ENCODE measurements at regions not wholly inside any gene's neighbourhood (a gene's known extent, or its start where the extent isn't known, plus 50 kb on each side); places are given as distances from the start of the nearest gene placed in this dataset.

DNA sequence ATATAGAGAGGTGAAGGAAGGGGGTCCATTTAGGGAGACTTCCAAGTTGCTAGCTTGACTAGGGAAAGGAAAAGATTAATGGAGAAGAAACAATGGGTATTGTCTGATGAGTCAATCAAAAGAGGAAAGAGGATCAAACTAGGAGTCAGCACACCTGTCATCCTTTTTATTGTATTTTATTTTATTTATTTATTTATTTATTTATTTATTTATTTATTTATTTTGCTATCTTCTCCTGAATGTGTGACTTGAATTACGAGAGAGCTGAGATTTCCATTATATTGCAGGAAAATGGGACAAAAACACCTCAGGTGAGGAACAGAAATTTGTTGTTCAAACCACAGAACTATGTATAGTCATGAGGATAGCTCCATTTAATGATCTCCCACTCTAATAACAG, 58.9 kb downstream of the NUDT11 start:
- no peak for DNase-seq (ENCODE audit: low read depth)
- H3K4me3 ChIP-seq (ENCODE audit: low read depth, low read length), result no peak overlapping the region
- TF ChIP-seq, protein P1, sequence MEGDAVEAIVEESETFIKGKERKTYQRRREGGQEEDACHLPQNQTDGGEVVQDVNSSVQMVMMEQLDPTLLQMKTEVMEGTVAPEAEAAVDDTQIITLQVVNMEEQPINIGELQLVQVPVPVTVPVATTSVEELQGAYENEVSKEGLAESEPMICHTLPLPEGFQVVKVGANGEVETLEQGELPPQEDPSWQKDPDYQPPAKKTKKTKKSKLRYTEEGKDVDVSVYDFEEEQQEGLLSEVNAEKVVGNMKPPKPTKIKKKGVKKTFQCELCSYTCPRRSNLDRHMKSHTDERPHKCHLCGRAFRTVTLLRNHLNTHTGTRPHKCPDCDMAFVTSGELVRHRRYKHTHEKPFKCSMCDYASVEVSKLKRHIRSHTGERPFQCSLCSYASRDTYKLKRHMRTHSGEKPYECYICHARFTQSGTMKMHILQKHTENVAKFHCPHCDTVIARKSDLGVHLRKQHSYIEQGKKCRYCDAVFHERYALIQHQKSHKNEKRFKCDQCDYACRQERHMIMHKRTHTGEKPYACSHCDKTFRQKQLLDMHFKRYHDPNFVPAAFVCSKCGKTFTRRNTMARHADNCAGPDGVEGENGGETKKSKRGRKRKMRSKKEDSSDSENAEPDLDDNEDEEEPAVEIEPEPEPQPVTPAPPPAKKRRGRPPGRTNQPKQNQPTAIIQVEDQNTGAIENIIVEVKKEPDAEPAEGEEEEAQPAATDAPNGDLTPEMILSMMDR (IDR thresholded peaks at IDR 0.05; ENCODE audit: low read depth, low read length, missing control alignments), result no peak

DNA sequence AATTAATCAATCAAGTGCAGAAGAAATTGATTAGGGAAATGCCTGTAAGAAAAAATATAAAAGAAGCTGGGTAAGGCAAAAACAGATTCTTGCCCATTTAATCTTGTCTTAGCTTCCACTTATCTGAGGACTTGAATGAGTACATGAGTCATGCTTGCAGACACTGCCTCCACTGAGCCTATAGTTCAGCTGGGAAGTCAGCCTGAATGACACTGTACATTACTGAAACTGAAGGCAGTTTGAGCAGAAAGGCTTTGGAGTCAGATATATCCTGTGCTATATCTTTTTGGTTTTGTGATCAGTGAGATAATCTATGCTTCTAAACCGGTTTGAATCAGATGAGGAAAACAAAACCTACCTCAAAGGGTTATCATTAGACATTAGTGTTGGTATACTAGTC, 61.3 kb downstream of the NUDT11 start:
- no peak overlapping the region for H3K4me3 ChIP-seq (ENCODE audit: low read depth, low read length)
- TF ChIP-seq, protein P1 (IDR thresholded peaks at IDR 0.05; ENCODE audit: low read depth, low read length, missing control alignments), result no peak
- DNase-seq (ENCODE audit: low read depth), result no peak

DNA sequence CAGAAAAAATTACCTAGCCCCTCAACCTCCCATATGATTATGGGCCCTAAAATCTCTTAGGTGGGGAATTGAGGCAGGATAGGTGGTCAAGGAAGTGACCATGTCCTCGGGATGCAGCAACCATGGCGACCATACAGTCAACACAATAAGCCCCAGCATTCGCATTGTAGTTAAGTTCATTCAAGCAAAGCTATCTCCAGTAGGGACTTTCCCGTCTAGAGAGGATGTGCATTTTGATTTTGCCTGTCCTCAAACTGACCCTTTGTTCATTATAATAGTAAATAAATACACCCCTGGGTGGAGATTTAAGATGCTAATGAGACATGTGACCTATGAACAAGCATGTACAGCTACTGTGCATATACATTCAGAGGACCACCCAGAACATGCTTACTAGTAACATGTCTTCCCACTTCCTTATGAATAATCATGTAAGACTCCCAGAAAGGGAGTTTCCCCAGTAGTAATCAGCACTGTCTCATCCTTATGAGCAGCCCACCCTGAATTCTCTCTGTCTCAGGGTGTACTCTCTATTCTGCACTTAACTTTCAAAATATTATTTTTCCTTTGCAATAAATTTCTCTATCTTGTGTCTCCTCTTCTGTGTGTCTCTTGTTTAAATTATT, 74.3 kb downstream of the NUDT11 start:
- no peak overlapping the region for H3K4me3 ChIP-seq (ENCODE audit: low read depth, low read length)
- TF ChIP-seq, protein P1 (IDR thresholded peaks at IDR 0.05; ENCODE audit: low read depth, low read length, missing control alignments), result no peak
- DNase-seq (ENCODE audit: low read depth), result no peak

DNA sequence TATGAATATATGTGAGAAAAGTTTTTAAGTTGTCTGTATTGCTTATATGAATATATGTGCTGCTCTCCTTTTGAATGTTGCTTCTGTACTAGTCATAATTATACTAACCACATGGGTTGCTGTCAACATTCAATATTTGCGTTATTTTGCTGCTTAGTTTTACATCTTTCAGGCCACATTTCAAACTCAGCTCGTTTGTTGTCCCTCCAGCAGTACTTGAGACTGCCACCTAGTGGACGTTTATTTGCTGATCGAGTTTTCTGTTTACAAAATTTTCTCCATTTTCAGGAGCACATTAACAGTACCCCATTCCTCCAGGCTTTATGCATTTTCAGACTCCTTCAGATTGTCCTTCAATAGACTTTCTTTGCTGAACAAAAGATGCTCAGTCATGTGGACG, 75.8 kb downstream of the NUDT11 start:
- TF ChIP-seq, protein P1 (IDR thresholded peaks at IDR 0.05; ENCODE audit: low read depth, low read length, missing control alignments), result peak; percentile 52
- no peak for DNase-seq (ENCODE audit: low read depth)
- no peak overlapping the region for H3K4me3 ChIP-seq (ENCODE audit: low read depth, low read length)

DNA sequence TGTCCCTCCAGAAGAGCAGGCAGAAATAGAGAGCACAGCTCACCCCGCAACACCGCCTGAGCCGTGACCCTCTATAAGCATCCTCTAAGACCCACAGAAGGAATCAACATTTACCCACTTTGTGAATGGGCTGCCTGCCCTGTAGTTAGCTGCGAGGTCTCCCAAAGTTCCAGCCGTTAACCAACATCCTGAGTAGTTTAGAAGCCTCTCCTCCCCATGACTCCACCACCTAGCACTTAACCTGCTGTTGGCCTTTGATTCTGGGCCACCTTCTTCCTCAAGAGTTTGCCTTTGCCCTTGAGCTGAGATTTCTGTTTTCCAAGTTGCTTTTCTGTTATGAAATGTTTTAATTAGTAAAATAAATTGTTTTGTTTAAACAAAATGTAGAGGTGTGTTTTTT, 75.8 kb downstream of the NUDT10 start:
- TF ChIP-seq, protein P1 (IDR thresholded peaks at IDR 0.05; ENCODE audit: low read depth, low read length, missing control alignments), result no peak
- no peak for DNase-seq (ENCODE audit: low read depth)
- no peak overlapping the region for H3K4me3 ChIP-seq (ENCODE audit: low read depth, low read length)

DNA sequence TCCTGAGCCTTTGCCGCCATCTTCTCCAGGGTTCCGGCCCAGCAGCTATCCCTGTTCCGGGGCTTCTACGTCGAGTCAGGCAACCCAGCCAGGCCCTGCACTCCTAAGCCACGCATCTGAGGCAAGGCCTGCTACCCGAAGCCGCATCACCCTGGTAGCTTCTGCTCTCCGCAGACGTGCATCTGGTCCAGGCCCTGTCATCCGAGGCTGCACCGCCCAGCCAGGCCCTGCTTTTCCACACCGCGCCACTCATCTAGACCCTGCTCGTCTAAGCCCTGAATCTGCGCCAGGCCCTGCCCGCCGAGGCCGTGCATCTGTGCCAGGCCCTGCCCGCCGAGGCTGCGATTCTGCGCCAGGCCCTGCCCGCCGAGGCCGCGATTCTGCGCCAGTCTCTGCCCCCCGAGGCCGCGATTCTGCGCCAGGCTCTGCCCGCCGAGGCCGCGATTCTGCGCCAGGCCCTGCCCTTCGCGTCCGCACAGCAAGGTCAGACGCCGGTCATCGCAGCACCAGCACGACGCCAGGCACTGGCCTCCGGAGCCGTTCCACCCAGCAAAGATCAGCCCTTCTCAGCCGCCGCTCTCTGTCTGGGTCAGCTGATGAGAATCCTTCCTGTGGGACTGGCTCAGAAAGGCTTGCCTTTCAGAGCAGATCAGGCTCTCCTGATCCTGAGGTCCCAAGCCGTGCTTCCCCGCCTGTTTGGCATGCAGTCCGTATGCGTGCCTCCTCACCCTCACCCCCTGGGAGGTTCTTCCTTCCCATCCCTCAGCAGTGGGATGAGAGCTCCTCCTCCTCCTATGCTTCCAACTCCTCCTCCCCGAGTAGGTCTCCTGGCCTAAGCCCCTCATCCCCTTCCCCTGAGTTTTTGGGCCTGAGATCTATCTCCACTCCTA, 75.1 kb downstream of the NUDT10 start:
- no peak for DNase-seq (ENCODE audit: low read depth)
- TF ChIP-seq, protein P1 (IDR thresholded peaks at IDR 0.05; ENCODE audit: low read depth, low read length, missing control alignments), result no peak

More for the DNA sequence above, 75.1 kb downstream of the NUDT10 start:
- no peak overlapping the region for H3K4me3 ChIP-seq (ENCODE audit: low read depth, low read length)

Measured in GM12864 (cell line).